ENCODE measurements at regions not wholly inside any gene's neighbourhood (a gene's known extent, or its start where the extent isn't known, plus 50 kb on each side); places are given as distances from the start of the nearest gene placed in this dataset.

DNA sequence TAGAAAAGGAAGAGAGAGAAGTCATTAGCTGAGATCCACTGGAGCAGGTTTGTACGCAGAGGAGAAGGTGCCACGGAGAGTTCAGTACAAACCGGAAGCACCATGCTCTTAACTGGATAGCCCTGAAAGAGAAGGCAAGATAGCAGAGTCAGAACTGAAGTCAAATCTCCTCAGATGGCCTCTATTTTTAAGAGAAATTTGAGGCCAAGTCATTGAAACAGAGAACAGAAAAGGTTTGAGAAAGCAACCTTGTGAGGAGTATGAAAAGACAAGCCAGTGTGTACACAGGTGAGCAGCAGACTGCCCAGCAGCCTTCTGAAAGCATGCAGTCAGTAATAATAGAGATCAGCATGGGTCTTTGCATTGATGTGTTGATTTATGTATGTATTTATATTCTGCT, 66.1 kb upstream of the SPRED1 start:
- no peak for TF ChIP-seq POLR2A (IDR thresholded peaks at IDR 0.05; ENCODE audit: low read depth)
- TF ChIP-seq, protein P1, sequence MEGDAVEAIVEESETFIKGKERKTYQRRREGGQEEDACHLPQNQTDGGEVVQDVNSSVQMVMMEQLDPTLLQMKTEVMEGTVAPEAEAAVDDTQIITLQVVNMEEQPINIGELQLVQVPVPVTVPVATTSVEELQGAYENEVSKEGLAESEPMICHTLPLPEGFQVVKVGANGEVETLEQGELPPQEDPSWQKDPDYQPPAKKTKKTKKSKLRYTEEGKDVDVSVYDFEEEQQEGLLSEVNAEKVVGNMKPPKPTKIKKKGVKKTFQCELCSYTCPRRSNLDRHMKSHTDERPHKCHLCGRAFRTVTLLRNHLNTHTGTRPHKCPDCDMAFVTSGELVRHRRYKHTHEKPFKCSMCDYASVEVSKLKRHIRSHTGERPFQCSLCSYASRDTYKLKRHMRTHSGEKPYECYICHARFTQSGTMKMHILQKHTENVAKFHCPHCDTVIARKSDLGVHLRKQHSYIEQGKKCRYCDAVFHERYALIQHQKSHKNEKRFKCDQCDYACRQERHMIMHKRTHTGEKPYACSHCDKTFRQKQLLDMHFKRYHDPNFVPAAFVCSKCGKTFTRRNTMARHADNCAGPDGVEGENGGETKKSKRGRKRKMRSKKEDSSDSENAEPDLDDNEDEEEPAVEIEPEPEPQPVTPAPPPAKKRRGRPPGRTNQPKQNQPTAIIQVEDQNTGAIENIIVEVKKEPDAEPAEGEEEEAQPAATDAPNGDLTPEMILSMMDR (IDR thresholded peaks at IDR 0.05) = no peak
- no peak for TF ChIP-seq EP300 (IDR thresholded peaks at IDR 0.05)
